ENCODE measurements at regions not wholly inside any gene's neighbourhood (a gene's known extent, or its start where the extent isn't known, plus 50 kb on each side); places are given as distances from the start of the nearest gene placed in this dataset.

GRCh38 chr12:114744285-114744684 lies 60.3 kb upstream of the TBX3 start:
- no peak for DNase-seq

- DNase-seq: no peak
Measured at GRCh38 chr12:114743799-114744198, 59.8 kb upstream of the TBX3 start.

GRCh38 chr12:114743289-114743688 lies 59.3 kb upstream of the TBX3 start:
- no peak for DNase-seq

- no peak for DNase-seq
Measured at GRCh38 chr12:114742363-114742762, 58.4 kb upstream of the TBX3 start.

- DNase-seq: no peak
Measured at GRCh38 chr12:114741940-114742339, 58.0 kb upstream of the TBX3 start.

- no peak for DNase-seq
Measured at GRCh38 chr12:114740448-114740847, 56.5 kb upstream of the TBX3 start.

GRCh38 chr12:114738460-114739184 lies 54.6 kb upstream of the TBX3 start:
- no peak for DNase-seq

- DNase-seq: no peak
Measured at GRCh38 chr12:114735680-114736374, 51.9 kb upstream of the TBX3 start.

GRCh38 chr12:114735011-114735410 lies 51.0 kb upstream of the TBX3 start:
- no peak for DNase-seq

- no peak for DNase-seq
Measured at GRCh38 chr12:114733919-114734318, 49.9 kb upstream of the TBX3 start.

Measured in CD4-positive, alpha-beta T cell treated with Interferon gamma for 1 hour (primary cell).